Effector memory CD4-positive, alpha-beta T cell (primary cell): ENCODE measurements at regions not wholly inside any gene's neighbourhood (a gene's known extent, or its start where the extent isn't known, plus 50 kb on each side); places are given as distances from the start of the nearest gene placed in this dataset.
"Not testable (repeated sequence)": the region's sequence is repeated elsewhere in the genome, so short reads cannot be mapped to it uniquely, and the experiment has no call there.

ENCODE experiments used
- DNase-seq, 3 donors: peaks; one replicate each; pipeline ENCODE4 v3.0.0-alpha.2; 2020
- H3K27ac ChIP-seq: 2 replicates; pipeline ENCODE4 v1.7.0; 2013; ENCODE audit warnings: mild to moderate bottlenecking, low read length, moderate library complexity; ENCODE audit not compliant: insufficient read depth, poor library complexity, severe bottlenecking
- H3K27me3 ChIP-seq: replicated peaks from 2 replicates; pipeline ENCODE4 v1.7.0; 2013; ENCODE audit warnings: mild to moderate bottlenecking, low read length; ENCODE audit not compliant: insufficient read depth, control insufficient read depth, poor library complexity, severe bottlenecking
- H3K36me3 ChIP-seq: 2 replicates; pipeline ENCODE4 v1.7.0; 2013; ENCODE audit warnings: mild to moderate bottlenecking, low read length, moderate library complexity; ENCODE audit not compliant: control insufficient read depth, insufficient read depth
- H3K4me1 ChIP-seq: 2 replicates; pipeline ENCODE4 v1.7.0; 2013; ENCODE audit warnings: low read length, mild to moderate bottlenecking; ENCODE audit not compliant: control insufficient read depth, insufficient read depth, poor library complexity, severe bottlenecking
- H3K4me3 ChIP-seq: 2 replicates; pipeline ENCODE4 v1.7.0; 2013; ENCODE audit warnings: low read length, low read depth, mild to moderate bottlenecking; ENCODE audit not compliant: insufficient read depth, poor library complexity, severe bottlenecking
- H3K9me3 ChIP-seq: 2 replicates; pipeline ENCODE4 v1.7.0; 2013; ENCODE audit warnings: mild to moderate bottlenecking, low read length, moderate library complexity; ENCODE audit not compliant: control insufficient read depth

GRCh38 chr2:126293962-126294361 is 362.0 kb upstream of the GYPC start:
- DNase-seq, result not testable (repeated sequence)

GRCh38 chr2:126299469-126299976 is 356.4 kb upstream of the GYPC start:
- Histone ChIP-seq H3K27me3 (no peaks in the 10 kb centered on the region), H3K4me3 (no peak overlapping the region), H3K36me3 (no peaks in the 10 kb centered on the region), H3K27ac (no peak overlapping the region), H3K9me3 (no peaks in the 10 kb centered on the region), H3K4me1 (no peaks in the 10 kb centered on the region)
- no peak for DNase-seq

More at GRCh38 chr2:126293962-126294361, 362.0 kb upstream of the GYPC start:
- not testable (repeated sequence) for H3K9me3 ChIP-seq, H3K4me1 ChIP-seq, H3K36me3 ChIP-seq, H3K27me3 ChIP-seq, H3K27ac ChIP-seq, H3K4me3 ChIP-seq

- no peak overlapping the region for H3K27ac ChIP-seq
These were observed 355.6 kb upstream of the GYPC start for GRCh38 chr2:126300348-126300747.

GRCh38 chr2:126302043-126302442 is 353.9 kb upstream of the GYPC start:
- Histone ChIP-seq H3K27ac (no peak overlapping the region), H3K9me3 (no peaks in the 10 kb centered on the region), H3K4me1 (no peaks in the 10 kb centered on the region), H3K4me3 (no peak overlapping the region), H3K36me3 (no peaks in the 10 kb centered on the region), H3K27me3 (no peaks in the 10 kb centered on the region)
- DNase-seq, result no peak

More at GRCh38 chr2:126300348-126300747, 355.6 kb upstream of the GYPC start:
- Histone ChIP-seq H3K9me3 (no peaks in the 10 kb centered on the region), H3K4me3 (no peak overlapping the region), H3K36me3 (no peaks in the 10 kb centered on the region), H3K27me3 (no peaks in the 10 kb centered on the region), H3K4me1 (no peaks in the 10 kb centered on the region)
- no peak for DNase-seq

- Histone ChIP-seq H3K36me3 (no peaks in the 10 kb centered on the region), H3K27me3 (no peaks in the 10 kb centered on the region), H3K9me3 (no peaks in the 10 kb centered on the region), H3K27ac (no peak overlapping the region), H3K4me1 (no peaks in the 10 kb centered on the region), H3K4me3 (no peak overlapping the region)
- DNase-seq, result no peak
These were observed 352.8 kb upstream of the GYPC start for GRCh38 chr2:126303113-126303512.

- Histone ChIP-seq H3K27ac (no peak overlapping the region), H3K9me3 (no peaks in the 10 kb centered on the region), H3K36me3 (no peaks in the 10 kb centered on the region), H3K4me3 (no peak overlapping the region), H3K27me3 (no peaks in the 10 kb centered on the region), H3K4me1 (no peaks in the 10 kb centered on the region)
- DNase-seq, result no peak
These were observed 351.8 kb upstream of the GYPC start for GRCh38 chr2:126304154-126304553.

GRCh38 chr2:126306539-126306938 is 349.4 kb upstream of the GYPC start:
- H3K27ac ChIP-seq, result no peak overlapping the region
- DNase-seq, result no peak
- no peak overlapping the region for H3K4me3 ChIP-seq
- H3K27me3 ChIP-seq, result no peaks in the 10 kb centered on the region
- H3K4me1 ChIP-seq, result no peaks in the 10 kb centered on the region
- H3K9me3 ChIP-seq, result no peaks in the 10 kb centered on the region
- H3K36me3 ChIP-seq, result no peaks in the 10 kb centered on the region

- H3K27ac ChIP-seq, result no peak overlapping the region
- no peaks in the 10 kb centered on the region for H3K4me1 ChIP-seq
- H3K36me3 ChIP-seq, result no peaks in the 10 kb centered on the region
- H3K4me3 ChIP-seq, result no peak overlapping the region
- no peaks in the 10 kb centered on the region for H3K9me3 ChIP-seq
- no peaks in the 10 kb centered on the region for H3K27me3 ChIP-seq
- DNase-seq, result no peak
These were observed 348.2 kb upstream of the GYPC start for GRCh38 chr2:126307740-126308139.

GRCh38 chr2:126309185-126309584 is 346.8 kb upstream of the GYPC start:
- Histone ChIP-seq H3K36me3 (no peaks in the 10 kb centered on the region), H3K4me1 (no peaks in the 10 kb centered on the region)

GRCh38 chr2:126312579-126312978 is 343.4 kb upstream of the GYPC start:
- H3K36me3 ChIP-seq, result no peaks in the 10 kb centered on the region
- no peak overlapping the region for H3K27ac ChIP-seq
- no peaks in the 10 kb centered on the region for H3K4me1 ChIP-seq
- no peaks in the 10 kb centered on the region for H3K9me3 ChIP-seq
- no peaks in the 10 kb centered on the region for H3K27me3 ChIP-seq
- no peak for DNase-seq
- H3K4me3 ChIP-seq, result no peak overlapping the region

More at GRCh38 chr2:126309185-126309584, 346.8 kb upstream of the GYPC start:
- no peak for DNase-seq
- Histone ChIP-seq H3K27me3 (no peaks in the 10 kb centered on the region), H3K4me3 (no peak overlapping the region), H3K9me3 (no peaks in the 10 kb centered on the region), H3K27ac (no peak overlapping the region)
